Activated CD8-positive, alpha-beta memory T cell treated with anti-CD3 and anti-CD28 coated beads, Interleukin-2, amount 50 U/mL, for 24 hours (primary cell): ENCODE measurements at regions not wholly inside any gene's neighbourhood (a gene's known extent, or its start where the extent isn't known, plus 50 kb on each side); places are given as distances from the start of the nearest gene placed in this dataset.

Source experiments
- DNase-seq: peaks from one replicate; pipeline ENCODE4 v3.0.0-alpha.2; 2020; ENCODE audit errors: extremely low read depth

- DNase-seq, result no peak
These were observed 791.7 kb downstream of the BRD1 start for GRCh38 chr22:49035818-49036457.

- no peak for DNase-seq
These were observed 792.5 kb downstream of the BRD1 start for GRCh38 chr22:49034836-49035817.

- no peak for DNase-seq
These were observed 794.1 kb downstream of the BRD1 start for GRCh38 chr22:49033616-49034015.

- DNase-seq, result no peak
These were observed 794.9 kb downstream of the BRD1 start for GRCh38 chr22:49032821-49033220.

- no peak for DNase-seq
These were observed 795.8 kb downstream of the BRD1 start for GRCh38 chr22:49031746-49032330.

- no peak for DNase-seq
These were observed 799.6 kb downstream of the BRD1 start for GRCh38 chr22:49028111-49028510.

GRCh38 chr22:49027368-49027670, 800.4 kb downstream of the BRD1 start:
- no peak for DNase-seq

- no peak for DNase-seq
These were observed 800.9 kb downstream of the BRD1 start for GRCh38 chr22:49026494-49027367.

- no peak for DNase-seq
These were observed 801.7 kb downstream of the BRD1 start for GRCh38 chr22:49025791-49026493.

- no peak for DNase-seq
These were observed 802.8 kb downstream of the BRD1 start for GRCh38 chr22:49024775-49025440.

GRCh38 chr22:49023879-49024774, 803.5 kb downstream of the BRD1 start:
- DNase-seq, result no peak

- DNase-seq, result no peak
These were observed 804.4 kb downstream of the BRD1 start for GRCh38 chr22:49023161-49023878.

- no peak for DNase-seq
These were observed 804.9 kb downstream of the BRD1 start for GRCh38 chr22:49022816-49023160.

- no peak for DNase-seq
These were observed 805.5 kb downstream of the BRD1 start for GRCh38 chr22:49021926-49022815.

GRCh38 chr22:49021131-49021925, 806.3 kb downstream of the BRD1 start:
- no peak for DNase-seq

GRCh38 chr22:49019737-49020713, 807.6 kb downstream of the BRD1 start:
- no peak for DNase-seq
